ENCODE measurements at regions not wholly inside any gene's neighbourhood (a gene's known extent, or its start where the extent isn't known, plus 50 kb on each side); places are given as distances from the start of the nearest gene placed in this dataset.

- TF ChIP-seq CTCF (IDR thresholded peaks at IDR 0.05; ENCODE audit: low read depth, low read length, poor library complexity, severe bottlenecking) = no peak
- no peak for TF ChIP-seq EZH2phosphoT487 (IDR thresholded peaks at IDR 0.05; ENCODE audit: borderline replicate concordance, low read length)
Measured at GRCh38 chr2:217370391-217370790, 510.5 kb upstream of the TNP1 start.

Measured in DOHH2 (cell line).